Activated CD4-positive, alpha-beta T cell treated with anti-CD3 and anti-CD28 coated beads, Interleukin-2, Interleukin-6, amounts not matched to agents 100 ng/mL and 50 ng/mL, durations not matched to agents 16 hours and 8 hours (primary cell): ENCODE measurements at regions not wholly inside any gene's neighbourhood (a gene's known extent, or its start where the extent isn't known, plus 50 kb on each side); places are given as distances from the start of the nearest gene placed in this dataset.
A peak's percentile ranks its signal among the peaks of the same experiment; 100 is the strongest.
"Not testable (repeated sequence)": the region's sequence is repeated elsewhere in the genome, so short reads cannot be mapped to it uniquely, and the experiment has no call there.

ENCODE experiments used
- DNase-seq: peaks from one replicate; pipeline ENCODE4 v3.0.0-alpha.2; 2020

- no peak for DNase-seq
Observed at GRCh38 chr15:99486371-99487336, 79.1 kb upstream of the MEF2A start.

DNA sequence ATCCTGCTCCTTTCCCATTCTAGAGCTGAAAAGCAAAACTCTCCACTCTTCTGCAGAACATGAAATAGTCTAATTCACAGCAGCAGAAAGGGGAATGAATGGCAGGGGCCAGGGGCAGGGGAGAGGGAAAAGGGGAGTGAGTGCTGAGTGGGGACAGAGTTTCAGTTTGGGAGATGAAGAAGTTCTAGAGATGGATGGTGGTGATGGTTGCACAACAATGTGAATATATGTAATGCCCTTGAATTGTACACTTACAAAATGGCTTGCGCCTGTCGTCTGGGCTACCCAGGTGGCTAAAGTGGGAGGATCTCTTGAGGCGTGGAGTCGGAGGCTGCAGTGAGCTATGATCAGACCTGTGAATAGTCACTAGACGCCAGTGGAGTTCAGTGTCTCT, 78.5 kb upstream of the MEF2A start:
- no peak for DNase-seq

- DNase-seq, result no peak
Observed at GRCh38 chr15:99492275-99492674, 73.5 kb upstream of the MEF2A start.

DNA sequence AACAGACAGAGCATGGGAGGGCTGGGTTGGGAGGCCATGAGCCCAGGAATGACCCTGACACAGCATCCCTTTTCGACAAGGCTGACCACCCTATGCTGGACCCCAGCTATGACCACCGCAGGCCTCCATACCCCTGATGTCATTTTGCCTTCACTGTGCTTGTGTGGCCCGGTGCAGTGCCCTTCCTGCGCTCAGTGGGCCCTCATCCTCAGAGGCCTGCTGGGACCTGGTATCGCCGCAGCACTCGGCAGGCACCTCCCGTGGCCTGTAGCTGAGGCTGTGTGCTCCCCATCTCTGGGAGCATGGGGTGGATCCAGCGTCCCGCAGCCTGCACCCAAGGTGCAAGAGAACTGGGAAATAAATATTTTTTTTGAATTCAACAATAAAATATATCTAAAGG, 73.1 kb upstream of the MEF2A start:
- DNase-seq, result no peak

GRCh38 chr15:99493461-99493860, 72.3 kb upstream of the MEF2A start:
- no peak for DNase-seq

DNA sequence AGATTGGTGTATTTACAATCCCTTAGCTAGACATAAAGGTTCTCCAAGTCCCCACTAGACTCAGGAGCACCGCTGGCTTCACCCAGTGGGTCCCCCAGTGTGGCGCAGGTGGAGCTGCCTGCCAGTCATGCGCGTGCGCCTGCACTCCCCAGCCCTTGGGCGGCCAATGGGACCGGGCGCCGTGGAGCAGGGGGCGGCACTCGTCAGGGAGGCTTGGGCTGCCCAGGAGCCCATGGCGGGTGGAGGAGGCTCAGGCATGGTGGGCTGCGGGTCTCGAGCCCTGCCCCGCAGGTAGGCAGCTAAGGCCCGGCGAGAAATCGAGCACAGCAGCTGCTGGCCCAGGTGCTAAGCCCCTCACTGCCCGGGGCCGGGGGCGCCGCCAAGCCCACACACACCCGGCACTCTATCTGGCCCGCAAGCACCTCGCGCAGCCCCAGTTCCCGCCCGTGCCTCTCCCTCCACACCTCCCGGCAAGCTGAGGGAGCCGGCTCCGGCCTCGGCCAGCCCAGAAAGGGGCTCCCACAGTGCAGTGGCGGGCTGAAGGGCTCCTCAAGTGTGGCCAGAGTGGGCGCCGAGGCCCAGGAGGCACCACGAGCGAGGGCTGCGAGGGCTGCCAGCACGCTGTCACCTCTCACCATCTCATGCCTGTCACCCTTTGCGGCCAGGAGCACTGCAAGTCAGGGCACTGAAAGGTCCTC, 71.1 kb upstream of the MEF2A start:
- DNase-seq, result not testable (repeated sequence)

- no peak for DNase-seq
Observed at GRCh38 chr15:99495430-99496301, 70.1 kb upstream of the MEF2A start.

DNA sequence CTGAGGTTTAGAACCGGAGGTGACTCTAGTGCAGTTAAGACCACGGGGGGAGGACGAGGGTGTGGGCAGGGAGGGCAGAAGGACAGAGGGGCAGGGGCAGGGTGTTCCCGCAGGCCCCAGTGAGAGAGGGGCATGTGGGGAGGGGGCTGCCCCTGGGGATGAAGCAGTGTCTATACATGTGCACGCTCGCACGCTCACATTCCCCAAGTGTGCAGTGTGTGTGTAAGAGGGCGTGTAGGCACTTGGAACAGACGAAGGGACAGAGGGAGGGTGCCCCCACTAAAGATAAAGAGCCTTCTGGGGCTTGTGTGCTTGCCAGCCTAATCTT, 69.5 kb upstream of the MEF2A start:
- DNase-seq, result no peak

DNA sequence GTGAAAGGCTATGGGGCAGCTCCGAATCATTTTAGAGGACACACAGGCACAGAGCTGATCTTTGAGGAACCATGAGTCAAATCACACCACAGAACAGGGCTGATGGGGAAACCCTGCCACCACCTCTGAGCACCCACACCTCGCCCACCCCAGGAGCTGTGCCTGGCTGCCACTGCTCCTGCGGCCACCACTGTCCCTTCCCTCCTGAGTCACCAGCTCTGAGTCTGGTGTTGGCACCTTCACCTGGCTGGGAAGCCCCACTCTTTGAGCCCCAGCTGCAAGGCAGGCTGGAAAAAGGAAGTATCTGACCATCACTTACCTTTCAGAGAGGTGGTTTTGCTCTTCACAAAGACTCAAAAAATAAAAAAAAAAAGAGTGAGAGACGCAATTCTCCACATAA, 63.6 kb upstream of the MEF2A start:
- peak; percentile 80 for DNase-seq

DNA sequence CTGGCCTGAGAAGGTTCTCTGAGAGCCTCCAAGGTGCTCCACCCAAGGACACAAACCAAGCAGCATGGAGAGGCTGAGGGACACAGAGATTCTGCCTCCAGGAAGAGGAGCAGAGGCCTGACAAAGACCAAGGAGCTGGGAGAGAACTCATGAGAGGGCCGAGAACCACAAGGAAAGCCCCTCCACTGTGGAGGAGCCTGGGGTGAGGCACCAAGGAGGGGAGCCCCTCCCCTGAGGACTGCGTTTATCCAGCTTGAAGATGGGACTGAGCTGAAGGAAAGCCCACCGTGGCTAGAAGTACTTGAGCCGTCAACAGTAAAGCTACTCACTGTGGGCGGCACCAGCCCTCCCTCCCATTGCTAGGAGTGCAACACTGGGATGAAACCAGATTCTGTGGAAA, 63.1 kb upstream of the MEF2A start:
- no peak for DNase-seq

DNA sequence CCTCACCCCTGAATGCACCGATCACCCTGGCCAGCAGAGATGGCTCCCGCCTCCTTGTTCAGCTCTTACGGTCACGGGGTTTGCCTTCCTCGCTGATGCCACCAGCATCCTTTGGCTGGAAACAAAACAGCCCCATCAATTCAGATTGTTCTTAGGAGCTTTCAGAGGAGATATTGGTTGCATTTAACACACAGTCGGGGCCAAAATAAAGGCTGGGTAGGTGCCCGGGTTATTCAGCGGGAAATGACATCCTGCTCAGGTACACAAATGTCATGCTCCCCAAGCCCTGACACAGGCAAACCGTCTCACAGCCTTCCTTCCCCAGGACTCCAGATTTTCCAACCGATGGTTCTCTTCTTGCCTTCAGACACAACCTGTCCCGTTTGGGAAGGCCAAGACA, 62.4 kb upstream of the MEF2A start:
- no peak for DNase-seq

DNA sequence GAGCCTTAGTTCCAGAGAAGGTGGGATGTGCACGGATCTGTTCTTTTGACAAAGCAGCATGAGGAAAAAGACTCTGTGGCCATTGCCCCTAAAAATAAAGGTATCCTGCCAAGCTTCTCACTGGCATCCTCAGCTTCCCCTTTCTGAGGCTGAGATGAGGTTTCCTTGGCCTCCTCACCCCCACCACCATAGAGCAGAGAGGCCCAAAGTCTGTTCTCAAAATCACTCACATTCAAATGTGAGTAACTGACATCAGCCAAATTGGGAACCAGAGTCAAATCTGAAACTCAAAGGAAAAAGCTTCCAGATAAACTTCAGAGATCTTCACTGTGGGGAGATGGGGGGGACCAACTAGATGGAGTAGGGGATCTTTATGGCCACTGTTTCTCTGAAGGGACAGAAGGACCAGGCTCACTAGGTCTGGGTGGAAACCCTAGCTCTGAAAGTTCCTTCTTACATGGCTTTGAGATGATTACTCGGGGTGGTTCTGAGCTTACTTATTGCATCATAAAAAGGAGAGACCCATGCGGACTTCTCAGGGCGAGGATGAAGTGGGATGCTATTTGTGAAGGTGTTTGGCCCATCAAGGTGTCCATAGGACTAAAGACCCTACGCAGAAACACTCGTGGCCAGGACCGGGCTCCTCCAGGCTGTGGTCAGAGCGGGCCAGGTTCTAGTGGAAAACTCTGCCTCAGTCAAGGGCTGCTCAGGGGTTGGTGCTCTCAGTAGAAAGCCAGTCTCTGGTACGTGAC, 61.5 kb upstream of the MEF2A start:
- DNase-seq, result peak; percentile 83

DNA sequence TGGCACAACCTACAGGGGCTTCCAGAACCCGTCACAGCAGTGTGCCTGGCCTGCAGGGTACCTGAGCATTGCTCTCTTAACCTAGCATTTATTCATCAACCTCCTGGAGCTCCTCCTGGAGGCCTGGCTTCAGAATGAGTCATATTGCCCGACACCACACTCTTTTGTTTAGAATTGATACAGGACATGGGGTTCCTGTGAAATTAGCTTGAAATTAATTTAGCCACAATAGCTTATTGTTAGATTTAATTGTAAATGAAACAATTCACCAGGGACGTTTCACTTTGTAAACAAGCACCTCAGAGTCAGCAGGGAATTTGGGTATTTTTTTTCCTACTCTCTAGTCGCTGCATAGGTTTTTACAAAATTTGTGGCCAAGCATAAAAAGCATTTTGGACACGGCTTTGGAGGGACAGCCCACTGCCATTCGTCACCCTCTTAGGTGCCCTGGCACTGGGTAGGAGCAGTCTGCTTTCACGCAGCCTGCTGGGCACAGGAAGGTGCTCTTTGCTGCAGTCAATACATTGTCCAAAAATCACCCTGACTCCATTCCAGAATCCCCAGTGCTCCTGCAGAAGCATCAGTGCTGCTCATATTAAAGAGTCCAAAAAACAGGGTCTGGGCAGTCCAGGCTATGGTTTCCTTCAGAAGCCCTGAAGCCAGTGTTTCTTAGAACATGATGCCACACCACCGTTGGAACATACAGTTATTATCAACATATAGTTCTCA, 60.8 kb upstream of the MEF2A start:
- peak; percentile 84 for DNase-seq

DNA sequence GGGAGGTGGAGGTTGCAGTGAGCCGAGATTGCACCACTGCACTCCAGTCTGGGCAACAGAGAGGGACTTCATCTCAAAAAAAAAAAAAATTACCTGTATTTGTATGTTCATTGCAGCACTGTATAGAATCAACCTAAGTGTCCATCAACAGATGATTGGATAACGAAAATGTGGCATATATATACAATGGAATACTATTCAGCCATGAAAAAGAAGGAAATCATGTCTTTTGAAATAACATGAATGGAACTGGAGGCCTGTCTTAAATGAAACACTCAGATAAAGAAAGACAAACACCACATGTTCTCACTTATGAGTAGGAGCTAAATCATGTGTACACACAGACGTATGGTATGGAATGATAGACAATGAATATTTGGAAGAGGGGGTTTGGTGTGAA, 59.4 kb upstream of the MEF2A start:
- no peak for DNase-seq

DNA sequence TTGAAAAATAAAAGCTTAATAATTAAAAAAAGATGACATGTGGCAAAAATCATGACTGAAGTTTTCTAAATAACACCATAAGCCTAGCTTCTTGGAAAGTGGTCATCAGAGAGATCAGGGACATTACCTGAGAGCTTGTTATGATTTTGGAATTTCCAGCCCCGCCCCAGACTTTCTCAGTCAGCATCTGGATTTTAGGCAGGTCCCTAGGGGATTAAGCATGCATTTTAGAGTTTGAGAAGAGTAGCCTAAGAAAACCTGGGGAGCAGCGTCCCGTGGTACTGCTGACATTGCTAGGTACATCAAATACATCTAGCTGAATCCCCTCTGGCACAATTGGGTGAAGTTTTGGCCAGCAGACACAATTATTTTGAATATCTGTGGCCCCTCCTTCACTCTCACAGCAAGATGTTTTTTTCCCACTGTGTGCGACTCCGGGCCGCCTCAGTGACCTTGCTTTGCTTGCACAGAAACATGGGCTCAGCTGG, 58.7 kb upstream of the MEF2A start:
- no peak for DNase-seq

GRCh38 chr15:99507504-99508310, 58.1 kb upstream of the MEF2A start:
- DNase-seq, result peak; percentile 42

DNA sequence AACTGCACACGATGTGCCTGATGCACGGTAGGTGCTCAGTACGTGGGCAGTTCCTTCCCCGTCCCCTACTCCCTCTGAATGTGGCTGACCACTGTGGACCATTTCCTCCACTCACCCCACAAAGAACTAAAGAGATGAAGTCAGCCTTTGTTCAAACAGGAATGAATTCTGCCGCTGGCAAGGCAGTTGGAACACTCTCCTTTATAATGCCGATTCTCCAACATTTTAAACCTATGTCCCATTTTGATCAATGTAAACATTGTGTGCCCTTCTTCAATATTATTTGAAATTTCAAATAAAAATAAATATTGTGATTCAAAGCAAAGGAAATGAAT, 57.5 kb upstream of the MEF2A start:
- DNase-seq, result no peak

DNA sequence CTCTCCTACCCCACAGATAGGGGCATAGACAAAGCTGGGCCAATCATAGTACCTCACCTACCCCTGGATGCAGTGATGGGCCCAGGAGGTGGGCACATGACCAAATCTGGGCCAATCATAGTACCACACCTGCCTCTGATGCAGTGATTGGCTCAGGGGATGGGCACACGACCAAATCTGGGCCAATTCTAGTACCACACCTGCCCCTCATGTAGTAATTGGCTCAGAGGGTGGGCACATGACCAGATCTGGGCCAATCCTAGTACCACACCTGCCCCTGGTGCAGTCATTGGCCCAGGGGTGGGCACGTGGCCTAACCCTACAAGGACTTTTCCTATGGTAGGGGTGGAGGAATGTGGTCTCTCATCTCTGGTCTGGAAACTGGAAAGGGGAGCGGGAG, 56.9 kb upstream of the MEF2A start:
- no peak for DNase-seq

DNA sequence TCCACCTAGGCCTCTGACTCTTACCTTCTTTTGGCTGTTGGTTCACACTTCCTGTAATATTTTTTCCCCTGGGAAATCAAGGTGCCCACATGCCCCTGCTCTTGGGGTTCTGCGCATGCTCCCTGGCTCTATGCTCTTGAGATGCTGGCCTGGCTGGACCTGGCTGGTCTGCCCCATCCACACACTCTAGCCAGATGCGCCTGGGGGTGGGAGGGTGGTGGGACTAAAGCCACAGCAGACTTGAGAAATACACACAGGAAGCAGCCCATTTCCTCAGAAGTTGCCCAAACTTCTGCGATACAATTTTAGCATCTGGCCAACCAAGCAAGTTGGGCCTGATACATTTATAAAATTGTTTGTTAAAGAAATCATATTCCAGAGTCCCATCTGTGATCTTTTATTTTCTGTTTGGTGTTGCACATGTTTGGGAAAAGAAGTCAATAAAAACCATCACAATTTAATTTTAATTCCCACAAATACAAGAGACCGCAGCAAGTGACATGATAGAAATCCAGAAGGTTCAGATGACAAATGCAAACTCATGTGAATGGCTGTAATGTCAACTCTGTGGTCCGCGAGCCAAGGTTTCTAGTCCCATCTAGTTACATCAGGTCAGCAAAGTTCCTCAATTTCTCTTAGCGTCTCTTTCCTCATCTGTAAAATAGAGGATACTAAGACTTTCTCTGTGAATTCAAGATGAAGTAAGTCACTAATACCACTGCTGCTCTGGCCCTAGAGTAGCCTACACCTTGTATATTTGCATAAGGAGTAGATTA, 55.9 kb upstream of the MEF2A start:
- DNase-seq, result no peak

- DNase-seq, result no peak
Observed at GRCh38 chr15:99511531-99511865, 54.3 kb upstream of the MEF2A start.
